Keratinocyte (primary cell): ENCODE measurements at regions not wholly inside any gene's neighbourhood (a gene's known extent, or its start where the extent isn't known, plus 50 kb on each side); places are given as distances from the start of the nearest gene placed in this dataset.
"Not testable (repeated sequence)": the region's sequence is repeated elsewhere in the genome, so short reads cannot be mapped to it uniquely, and the experiment has no call there.

Experiments
- DNase-seq: peaks from one replicate; pipeline ENCODE4 v3.0.0-alpha.2; 2011; ENCODE audit warnings: low read depth, missing footprints, low spot score
- FAIRE-seq: peaks from 2 replicates; lab custom pipeline; 2011; peaks lifted over from hg19 to GRCh38; lab: Jason Lieb, UNC
- H2AFZ ChIP-seq: 2 replicates; pipeline ENCODE4 v1.6.0; 2012; ENCODE audit warnings: low read length, control low read depth, inconsistent platforms; ENCODE audit not compliant: control insufficient read depth
- H3K27ac ChIP-seq: 2 replicates; pipeline ENCODE4 v1.5.1; 2011; ENCODE audit warnings: low read length; ENCODE audit not compliant: control insufficient read depth, insufficient read depth
- H3K27me3 ChIP-seq: 3 replicates; pipeline ENCODE4 v1.6.0; 2011; ENCODE audit warnings: low read length; ENCODE audit not compliant: control insufficient read depth, insufficient read depth; ENCODE audit errors: extremely low read depth
- H3K36me3 ChIP-seq, 2 experiments: 2 replicates in 1 of 2; 3 replicates in 1 of 2; pipeline ENCODE4 v1.5.1; 2011; ENCODE audit warnings: low read length in 2 of 2, mild to moderate bottlenecking in 1 of 2; ENCODE audit not compliant: control insufficient read depth in 2 of 2, insufficient read depth in 2 of 2; ENCODE audit errors: extremely low read depth in 1 of 2
- H3K4me1 ChIP-seq: 3 replicates; pipeline ENCODE4 v1.5.1; 2011; ENCODE audit warnings: low read length; ENCODE audit not compliant: control insufficient read depth, insufficient read depth; ENCODE audit errors: extremely low read depth
- H3K4me2 ChIP-seq: 3 replicates; pipeline ENCODE4 v1.6.0; 2011; ENCODE audit warnings: low read depth, low read length; ENCODE audit not compliant: control insufficient read depth, insufficient read depth; ENCODE audit errors: extremely low read depth
- H3K4me3 ChIP-seq, 3 experiments: fragments of 200-600 bp in 1 of 3; sonication (generic) in 1 of 3; 2 replicates in 2 of 3; 3 replicates in 1 of 3; pipeline ENCODE4 v1.5.1; 2011 to 2016; ENCODE audit warnings: low read length in 3 of 3, mild to moderate bottlenecking in 3 of 3, control low read depth in 2 of 3, inconsistent platforms in 1 of 3, low read depth in 1 of 3, mixed read lengths in 1 of 3, mixed run types in 1 of 3, moderate library complexity in 1 of 3; ENCODE audit not compliant: control insufficient read depth in 2 of 3, insufficient read depth in 2 of 3; ENCODE audit errors: extremely low read depth in 1 of 3
- H3K79me2 ChIP-seq: 2 replicates; pipeline ENCODE4 v1.6.0; 2012; ENCODE audit warnings: low read length; ENCODE audit not compliant: control insufficient read depth, insufficient read depth
- H3K9ac ChIP-seq: 3 replicates; pipeline ENCODE4 v1.6.0; 2011; ENCODE audit warnings: low read length; ENCODE audit not compliant: control insufficient read depth, insufficient read depth; ENCODE audit errors: extremely low read depth
- H3K9me1 ChIP-seq: 3 replicates; pipeline ENCODE4 v1.6.0; 2011; ENCODE audit warnings: low read length; ENCODE audit not compliant: control insufficient read depth, insufficient read depth; ENCODE audit errors: extremely low read depth
- H3K9me3 ChIP-seq: 2 replicates; pipeline ENCODE4 v1.5.1; 2012; ENCODE audit warnings: low read depth, low read length; ENCODE audit not compliant: control insufficient read depth
- H4K20me1 ChIP-seq: 3 replicates; pipeline ENCODE4 v1.6.0; 2011; ENCODE audit warnings: low read length; ENCODE audit not compliant: control insufficient read depth, insufficient read depth; ENCODE audit errors: extremely low read depth
- EZH2 ChIP-seq: IDR thresholded peaks from one replicate; pipeline ENCODE4 v1.6.1; 2012; ENCODE audit warnings: inconsistent platforms, mild to moderate bottlenecking, low read length, moderate library complexity
- dilution Hi-C: fragments of 300-500 bp; cut with MboI; formaldehyde crosslinking; loops from one replicate; pipeline ENCODE4 v1.7.0; 2020; ENCODE audit warnings: low sequenced_read_pairs; ENCODE audit not compliant: extremely low pct_ligation_motif_present
- TF ChIP-seq, protein P1 (sequence below), 3 experiments: IDR thresholded peaks in 1 of 3; conservative IDR thresholded peaks in 1 of 3; optimal IDR thresholded peaks in 1 of 3; 2 replicates in 2 of 3; 3 replicates in 1 of 3; pipeline versions ENCODE3 to v1.5.1; 2011; ENCODE audit warnings: low read length in 3 of 3, mild to moderate bottlenecking in 3 of 3, moderate library complexity in 2 of 3, control low read depth in 1 of 3, inconsistent platforms in 1 of 3; ENCODE audit not compliant: insufficient read depth in 2 of 3; ENCODE audit errors: extremely low read depth in 1 of 3

DNA sequence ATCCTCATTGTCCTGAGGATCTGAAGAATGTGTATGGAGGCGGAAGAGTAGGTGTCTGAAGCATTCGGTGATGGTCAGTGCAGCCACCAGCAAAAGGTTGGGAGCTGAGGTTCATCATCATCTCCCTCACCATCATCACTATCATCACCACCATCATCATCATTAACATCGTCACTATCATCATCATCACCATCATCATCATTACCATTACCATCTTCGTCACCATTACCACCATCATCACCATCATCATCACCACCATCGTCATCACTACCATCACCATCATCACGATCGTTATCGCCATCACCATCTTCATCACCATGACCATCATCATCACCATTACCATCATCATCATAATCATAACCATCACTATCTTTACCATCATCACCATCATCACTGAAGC lies 90.8 kb upstream of the TMEM132D start:
- DNase-seq (no peak), FAIRE-seq (no peak)
- Histone ChIP-seq H3K9me3 (peaks cover 3% of the 10 kb centered on the region), H3K4me3 (no peak overlapping the region), H3K27me3 (no peaks in the 10 kb centered on the region), H4K20me1 (no peaks in the 10 kb centered on the region), H3K9me1 (no peaks in the 10 kb centered on the region), H3K36me3 (no peaks in the 10 kb centered on the region), H2AFZ (no peak overlapping the region), H3K79me2 (no peaks in the 10 kb centered on the region), H3K27ac (no peak overlapping the region), H3K9ac (no peak overlapping the region), H3K4me1 (no peaks in the 10 kb centered on the region), H3K4me2 (no peak overlapping the region)
- TF ChIP-seq, protein P1, sequence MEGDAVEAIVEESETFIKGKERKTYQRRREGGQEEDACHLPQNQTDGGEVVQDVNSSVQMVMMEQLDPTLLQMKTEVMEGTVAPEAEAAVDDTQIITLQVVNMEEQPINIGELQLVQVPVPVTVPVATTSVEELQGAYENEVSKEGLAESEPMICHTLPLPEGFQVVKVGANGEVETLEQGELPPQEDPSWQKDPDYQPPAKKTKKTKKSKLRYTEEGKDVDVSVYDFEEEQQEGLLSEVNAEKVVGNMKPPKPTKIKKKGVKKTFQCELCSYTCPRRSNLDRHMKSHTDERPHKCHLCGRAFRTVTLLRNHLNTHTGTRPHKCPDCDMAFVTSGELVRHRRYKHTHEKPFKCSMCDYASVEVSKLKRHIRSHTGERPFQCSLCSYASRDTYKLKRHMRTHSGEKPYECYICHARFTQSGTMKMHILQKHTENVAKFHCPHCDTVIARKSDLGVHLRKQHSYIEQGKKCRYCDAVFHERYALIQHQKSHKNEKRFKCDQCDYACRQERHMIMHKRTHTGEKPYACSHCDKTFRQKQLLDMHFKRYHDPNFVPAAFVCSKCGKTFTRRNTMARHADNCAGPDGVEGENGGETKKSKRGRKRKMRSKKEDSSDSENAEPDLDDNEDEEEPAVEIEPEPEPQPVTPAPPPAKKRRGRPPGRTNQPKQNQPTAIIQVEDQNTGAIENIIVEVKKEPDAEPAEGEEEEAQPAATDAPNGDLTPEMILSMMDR (optimal IDR thresholded peaks at IDR 0.05 in 1 of 3, IDR thresholded peaks at IDR 0.05 in 1 of 3, conservative IDR thresholded peaks at IDR 0.05 in 1 of 3; ENCODE audit: extremely low read depth in 1 of 3, insufficient read depth in 2 of 3, low read length in 3 of 3): no peak
- no peak for TF ChIP-seq EZH2
- dilution Hi-C loops: no loop called here

DNA sequence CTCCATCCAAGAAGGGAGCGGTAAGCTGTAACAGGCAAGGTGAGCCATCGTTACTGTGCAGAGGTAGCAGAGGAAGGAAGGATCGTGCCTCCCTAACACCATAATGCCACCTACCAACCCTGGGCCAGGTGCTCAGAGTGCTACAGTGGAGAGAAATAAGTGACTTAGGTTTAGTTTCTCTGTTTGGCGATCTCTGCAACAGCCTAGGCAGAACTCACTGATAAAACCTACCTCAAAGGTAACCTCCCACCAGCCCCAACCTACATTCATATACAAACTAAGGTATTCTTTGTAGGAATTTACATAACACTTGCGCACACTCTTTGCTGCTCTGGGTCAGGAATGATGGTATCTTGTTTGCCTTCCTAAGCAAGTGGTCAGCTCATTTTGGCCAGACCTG lies 93.4 kb upstream of the TMEM132D start:
- no peak for TF ChIP-seq EZH2
- TF ChIP-seq, protein P1 (optimal IDR thresholded peaks at IDR 0.05 in 1 of 3, IDR thresholded peaks at IDR 0.05 in 1 of 3, conservative IDR thresholded peaks at IDR 0.05 in 1 of 3; ENCODE audit: extremely low read depth in 1 of 3, insufficient read depth in 2 of 3, low read length in 3 of 3): no peak
- no peaks in the 10 kb centered on the region for H3K9me1 ChIP-seq
- H3K4me2 ChIP-seq: no peak overlapping the region
- dilution Hi-C loops: no loop called here
- peaks cover 3% of the 10 kb centered on the region for H3K9me3 ChIP-seq
- no peak overlapping the region for H2AFZ ChIP-seq
- H3K79me2 ChIP-seq: no peaks in the 10 kb centered on the region
- DNase-seq: no peak
- no peaks in the 10 kb centered on the region for H3K27me3 ChIP-seq
- no peaks in the 10 kb centered on the region for H3K36me3 ChIP-seq
- H4K20me1 ChIP-seq: no peaks in the 10 kb centered on the region
- no peaks in the 10 kb centered on the region for H3K4me1 ChIP-seq
- H3K9ac ChIP-seq: no peak overlapping the region
- H3K27ac ChIP-seq: no peak overlapping the region
- no peak overlapping the region for H3K4me3 ChIP-seq
- FAIRE-seq: no peak

DNA sequence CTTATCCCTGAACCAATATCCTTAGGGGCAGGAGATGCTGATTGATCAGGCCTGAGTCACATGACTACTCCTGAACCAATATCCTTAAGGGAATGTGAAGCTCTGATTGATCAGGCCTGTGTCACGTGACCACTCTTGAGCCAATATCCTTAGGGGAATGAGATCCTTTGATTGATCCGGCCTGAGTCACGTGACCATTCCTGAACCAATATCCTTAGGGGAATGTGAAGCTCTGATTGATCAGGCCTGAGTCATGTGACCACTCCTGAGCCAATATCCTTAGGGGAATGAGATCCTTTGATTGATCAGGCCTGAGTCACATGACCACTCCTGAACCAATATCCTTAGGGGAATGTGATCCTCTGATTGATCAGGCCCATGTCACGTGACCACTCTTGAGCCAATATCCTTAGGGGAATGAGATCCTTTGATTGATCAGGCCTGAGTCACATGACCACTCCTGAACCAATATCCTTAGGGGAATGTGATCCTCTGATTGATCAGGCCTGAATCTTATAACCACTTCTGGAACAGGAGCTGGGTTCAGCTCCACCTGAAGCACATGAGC lies 100.6 kb upstream of the TMEM132D start:
- H3K79me2 ChIP-seq, FAIRE-seq, H3K9me3 ChIP-seq, H3K4me2 ChIP-seq, H2AFZ ChIP-seq, H3K4me3 ChIP-seq, H3K4me1 ChIP-seq, H4K20me1 ChIP-seq, H3K36me3 ChIP-seq, H3K9me1 ChIP-seq, dilution Hi-C loops, H3K27ac ChIP-seq, H3K27me3 ChIP-seq, H3K9ac ChIP-seq, DNase-seq: not testable (repeated sequence)
